A673 (cell line): ENCODE measurements at regions not wholly inside any gene's neighbourhood (a gene's known extent, or its start where the extent isn't known, plus 50 kb on each side); places are given as distances from the start of the nearest gene placed in this dataset.

ENCODE experiments used
- BruUV-seq: library from RNA; stranded (reverse); fragments of 400-500 nt; replicated peaks from 2 replicates; lab custom pipeline; 2021; lab: Mats Ljungman, UMichigan
- CTCF ChIA-PET: fragments of 300-600 bp; sonication (Branson Sonifier 250); formaldehyde crosslinking; loops from one replicate; lab custom pipeline; 2022; ENCODE audit warnings: antibody characterized with exemption; lab: Charles Lee
- POLR2A ChIA-PET: fragments of 300-600 bp; sonication (Branson Sonifier 250); formaldehyde crosslinking; loops from one replicate; lab custom pipeline; 2022; ENCODE audit warnings: antibody characterized with exemption; ENCODE audit not compliant: low non-redundant PET; lab: Charles Lee
- DNase-seq: peaks from one replicate; pipeline ENCODE4 v3.0.0-alpha.2; 2015; ENCODE audit warnings: low spot score
- H3K27ac ChIP-seq: fragments of 200-600 bp; sonication (generic); 2 replicates; pipeline ENCODE4 v1.5.1; 2016; ENCODE audit warnings: mixed run types, low read depth, mild to moderate bottlenecking, mixed read lengths, antibody characterized with exemption, low read length; ENCODE audit not compliant: poor library complexity, severe bottlenecking
- H3K27me3 ChIP-seq: fragments of 200-600 bp; sonication (generic); replicated peaks from 2 replicates; pipeline ENCODE4 v1.6.1; 2017; ENCODE audit warnings: mixed run types, low read depth, mild to moderate bottlenecking, mixed read lengths, antibody characterized with exemption, low read length; ENCODE audit not compliant: insufficient read depth, poor library complexity
- H3K36me3 ChIP-seq: fragments of 200-600 bp; sonication (generic); 2 replicates; pipeline ENCODE4 v1.6.1; 2016; ENCODE audit warnings: mixed run types, mild to moderate bottlenecking, mixed read lengths, antibody characterized with exemption, low read length; ENCODE audit not compliant: insufficient read depth, poor library complexity, severe bottlenecking
- H3K4me1 ChIP-seq: fragments of 200-600 bp; sonication (generic); 2 replicates; pipeline ENCODE4 v1.6.1; 2017; ENCODE audit warnings: mixed run types, mild to moderate bottlenecking, mixed read lengths, antibody characterized with exemption, low read length; ENCODE audit not compliant: insufficient read depth, poor library complexity, severe bottlenecking
- H3K4me3 ChIP-seq: fragments of 200-600 bp; sonication (generic); 2 replicates; pipeline ENCODE4 v1.5.1; 2016; ENCODE audit warnings: low read depth, mixed run types, mild to moderate bottlenecking, mixed read lengths, low read length; ENCODE audit not compliant: poor library complexity, severe bottlenecking
- H3K9me3 ChIP-seq: fragments of 200-600 bp; sonication (generic); 2 replicates; pipeline ENCODE4 v1.6.1; 2016; ENCODE audit warnings: mixed run types, low read depth, mild to moderate bottlenecking, mixed read lengths, antibody characterized with exemption, low read length; ENCODE audit not compliant: poor library complexity, severe bottlenecking
- CTCF ChIP-seq: fragments of 300-800, 200-600 bp; sonication (generic); conservative IDR thresholded peaks from 2 replicates; pipeline ENCODE4 v1.5.1; 2017; ENCODE audit warnings: low read depth, mild to moderate bottlenecking, antibody characterized with exemption, low read length, moderate library complexity, mixed read lengths
- EZH2 ChIP-seq: fragments of 200-600 bp; sonication (generic); IDR thresholded peaks from 2 replicates; pipeline ENCODE4 v1.6.1; 2017; ENCODE audit warnings: borderline replicate concordance, low read depth, mild to moderate bottlenecking, mixed read lengths, antibody characterized with exemption, low read length; ENCODE audit not compliant: poor library complexity, severe bottlenecking
- intact Hi-C: fragments of 100-400 bp; cut with micrococcal nuclease; formaldehyde crosslinking; loops from one replicate; pipeline ENCODE4 v1.10.0; 2022; ENCODE audit not compliant: unreplicated experiment

DNA sequence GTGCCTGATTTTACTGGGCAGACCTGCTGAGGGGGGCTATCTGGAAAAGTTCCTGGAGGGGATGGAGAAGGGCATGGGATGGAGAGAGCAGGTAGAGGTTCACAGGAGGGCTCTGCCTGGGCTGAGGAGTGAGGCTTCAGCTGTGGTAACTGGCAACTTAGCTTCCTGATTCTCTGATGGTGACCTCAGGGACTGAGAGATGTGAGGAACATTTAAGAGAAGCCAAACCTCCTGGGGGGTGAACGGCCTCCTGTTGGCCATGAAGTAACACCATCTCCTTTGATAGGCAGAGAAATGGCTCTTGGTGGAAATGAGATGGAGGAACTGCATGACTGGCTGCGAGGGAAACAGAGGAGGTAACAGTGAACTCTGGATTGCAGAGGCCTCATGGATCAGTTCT is 97.3 kb upstream of the ROPN1 start:
- POLR2A ChIA-PET: no interaction called here
- intact Hi-C loops: no loop called here

GRCh38 chr3:124091716-124092115 is 99.8 kb upstream of the ROPN1 start:
- DNase-seq: no peak
- Histone ChIP-seq H3K4me3 (no peak overlapping the region), H3K4me1 (peaks cover 8% of the 10 kb centered on the region), H3K27ac (no peak overlapping the region), H3K27me3 (no peaks in the 10 kb centered on the region), H3K36me3 (no peaks in the 10 kb centered on the region), H3K9me3 (no peaks in the 10 kb centered on the region)
- TF ChIP-seq CTCF: no peak
- no peak for TF ChIP-seq EZH2
- BruUV-seq: no TSS peak
- ChIA-PET POLR2A (no interaction called here), CTCF (no interaction called here)
- intact Hi-C loops: no loop called here

More for the DNA sequence above, 97.3 kb upstream of the ROPN1 start:
- H3K36me3 ChIP-seq: no peaks in the 10 kb centered on the region
- TF ChIP-seq CTCF (no peak), EZH2 (no peak)
- no peaks in the 10 kb centered on the region for H3K9me3 ChIP-seq
- no TSS peak for BruUV-seq
- H3K4me1 ChIP-seq: peaks cover 10% of the 10 kb centered on the region
- H3K27me3 ChIP-seq: no peaks in the 10 kb centered on the region
- CTCF ChIA-PET: no interaction called here
- H3K4me3 ChIP-seq: no peak overlapping the region
- no peak overlapping the region for H3K27ac ChIP-seq
- no peak for DNase-seq

- no peak for TF ChIP-seq EZH2
- TF ChIP-seq CTCF: no peak
- BruUV-seq: no TSS peak
- no peaks in the 10 kb centered on the region for H3K36me3 ChIP-seq
- intact Hi-C loops: no loop called here
- H3K27me3 ChIP-seq: no peaks in the 10 kb centered on the region
- POLR2A ChIA-PET: no interaction called here
- H3K27ac ChIP-seq: no peak overlapping the region
- H3K4me1 ChIP-seq: no peaks in the 10 kb centered on the region
- DNase-seq: no peak
- CTCF ChIA-PET: no interaction called here
- H3K9me3 ChIP-seq: no peaks in the 10 kb centered on the region
- H3K4me3 ChIP-seq: no peak overlapping the region
Observed at GRCh38 chr3:124092811-124093210, 100.9 kb upstream of the ROPN1 start.
